BJ (cell line): ENCODE measurements at regions not wholly inside any gene's neighbourhood (a gene's known extent, or its start where the extent isn't known, plus 50 kb on each side); places are given as distances from the start of the nearest gene placed in this dataset.

Experiments
- CTCF ChIA-PET: fragments of 350-600 bp; formaldehyde crosslinking; extraction: SDS; loops from one replicate; lab custom pipeline; 2021; ENCODE audit warnings: antibody characterized with exemption, inconsistent platforms; lab: Yijun Ruan, JAX
- POLR2A ChIA-PET: fragments of 300-600 bp; sonication (Branson Sonifier 250); formaldehyde crosslinking; extraction: SDS; loops from one replicate; lab custom pipeline; 2021; ENCODE audit warnings: antibody characterized with exemption; lab: Charles Lee
- DNase-seq: peaks from one replicate; pipeline ENCODE4 v3.0.0-alpha.2; 2011; ENCODE audit warnings: low read depth
- H3K27me3 ChIP-seq: 2 replicates; pipeline ENCODE4 v1.6.0; 2011; ENCODE audit warnings: low read length; ENCODE audit not compliant: control insufficient read depth, insufficient read depth
- H3K36me3 ChIP-seq: 2 replicates; pipeline ENCODE4 v1.5.1; 2011; ENCODE audit warnings: low read length; ENCODE audit not compliant: control insufficient read depth, insufficient read depth
- H3K4me3 ChIP-seq: 2 replicates; pipeline ENCODE4 v1.5.1; 2011; ENCODE audit warnings: low read depth, mild to moderate bottlenecking, control low read depth, low read length
- CTCF ChIP-seq: IDR thresholded peaks from 2 replicates; pipeline ENCODE4 v1.5.1; 2011; ENCODE audit warnings: low read depth, mild to moderate bottlenecking, control low read depth, inconsistent platforms, low read length, moderate library complexity; ENCODE audit not compliant: insufficient read depth

DNA sequence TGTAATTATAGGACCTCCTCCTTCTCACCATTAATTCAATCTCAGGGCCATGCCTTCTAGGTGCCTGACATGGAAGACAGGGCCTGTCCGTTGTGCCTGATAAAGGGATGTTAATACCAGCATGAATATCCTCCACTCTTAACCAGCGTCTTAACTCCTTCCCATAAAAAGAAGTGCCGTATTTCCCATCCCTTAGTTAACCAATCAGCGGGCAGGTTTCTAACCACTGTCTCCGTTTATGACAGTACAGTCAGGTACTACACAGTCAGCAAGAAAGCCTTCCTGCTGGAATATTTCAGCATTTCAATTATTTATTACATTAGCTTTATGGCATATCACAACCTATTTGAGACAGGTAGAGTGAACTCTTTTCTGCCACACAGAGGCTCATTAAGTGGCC is 308.6 kb upstream of the FZD8 start:
- TF ChIP-seq CTCF, result no peak

DNA sequence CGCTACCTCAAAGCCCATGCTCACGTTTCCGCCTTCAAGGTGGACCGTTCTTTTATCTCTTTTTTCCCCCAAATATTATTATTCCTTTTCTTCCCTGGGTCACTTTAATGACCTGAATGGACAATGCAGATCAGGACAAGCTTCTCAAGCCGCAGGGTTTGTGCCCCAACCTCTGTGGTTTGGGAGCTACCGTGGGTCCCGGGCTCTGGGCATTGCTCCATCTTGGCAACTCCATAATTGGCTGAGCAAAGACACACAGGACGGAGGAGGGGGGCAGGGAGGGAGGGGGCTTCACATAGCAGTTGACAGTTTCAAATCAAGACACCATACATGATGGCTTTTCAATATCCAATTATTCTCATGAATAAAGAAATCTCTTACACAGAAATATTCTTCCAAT is 308.1 kb upstream of the FZD8 start:
- ChIA-PET CTCF (no interaction called here), POLR2A (no interaction called here)
- TF ChIP-seq CTCF, result no peak
- H3K36me3 ChIP-seq, result no peaks in the 10 kb centered on the region
- DNase-seq, result no peak
- H3K4me3 ChIP-seq, result no peak overlapping the region
- H3K27me3 ChIP-seq, result no peaks in the 10 kb centered on the region

More for the DNA sequence above, 308.6 kb upstream of the FZD8 start:
- ChIA-PET CTCF (no interaction called here), POLR2A (no interaction called here)
- DNase-seq, result no peak
- Histone ChIP-seq H3K4me3 (no peak overlapping the region), H3K36me3 (no peaks in the 10 kb centered on the region), H3K27me3 (no peaks in the 10 kb centered on the region)

GRCh38 chr10:35949811-35950211 is 307.7 kb upstream of the FZD8 start:
- ChIA-PET CTCF (interaction anchor here (0.7 kb wide), 1 partner anchor 90 kb away, joined by 3 read pairs; no protein-coding TSS in a partner anchor), POLR2A (no interaction called here)
- TF ChIP-seq CTCF, result no peak
- no peak for DNase-seq
- no peaks in the 10 kb centered on the region for H3K27me3 ChIP-seq
- no peaks in the 10 kb centered on the region for H3K36me3 ChIP-seq
- H3K4me3 ChIP-seq, result no peak overlapping the region

- no peaks in the 10 kb centered on the region for H3K36me3 ChIP-seq
- ChIA-PET CTCF (interaction anchor here (1.1 kb wide), 1 partner anchor 11 kb away, joined by 3 read pairs; no protein-coding TSS in a partner anchor), POLR2A (no interaction called here)
- DNase-seq, result no peak
- 0 out of 2 replicates have a peak, but pooled peaks cover 1% of the 10 kb centered on the region for H3K27me3 ChIP-seq
- no peak overlapping the region for H3K4me3 ChIP-seq
- no peak for TF ChIP-seq CTCF
Measured at GRCh38 chr10:35946556-35946955, 304.5 kb upstream of the FZD8 start.

- ChIA-PET POLR2A (no interaction called here), CTCF (no interaction called here)
- DNase-seq, result no peak
- no peak for TF ChIP-seq CTCF
- 0 out of 2 replicates have a peak, but pooled peaks cover 1% of the 10 kb centered on the region for H3K27me3 ChIP-seq
- no peak overlapping the region for H3K4me3 ChIP-seq
- H3K36me3 ChIP-seq, result no peaks in the 10 kb centered on the region
Measured at GRCh38 chr10:35942057-35942456, 300.0 kb upstream of the FZD8 start.
